ENCODE measurements at regions not wholly inside any gene's neighbourhood (a gene's known extent, or its start where the extent isn't known, plus 50 kb on each side); places are given as distances from the start of the nearest gene placed in this dataset.
"Not testable (repeated sequence)": the region's sequence is repeated elsewhere in the genome, so short reads cannot be mapped to it uniquely, and the experiment has no call there.

GRCh38 chr14:40365305-40365704 is 933.1 kb upstream of the FBXO33 start:
- Histone ChIP-seq H3K36me3 (ENCODE audit: low read depth, low read length) (no peaks in the 10 kb centered on the region), H3F3A (ENCODE audit: low read length, unreplicated experiment) (no peaks in the 10 kb centered on the region), H3K9me2 (replicated peaks; ENCODE audit: low read length) (no peaks in the 10 kb centered on the region), H3K79me2 (ENCODE audit: low read length) (no peaks in the 10 kb centered on the region), H3K27me3 (ENCODE audit: low read length) (no peaks in the 10 kb centered on the region), H3K4me3 (ENCODE audit: low read length) (no peak overlapping the region), H3K4me1 (ENCODE audit: insufficient read depth, low read length) (peaks cover 23% of the 10 kb centered on the region), H3K27ac (ENCODE audit: low read length) (no peak overlapping the region), H3K9me3 (ENCODE audit: low read length) (no peaks in the 10 kb centered on the region), H4K20me1 (ENCODE audit: low read length) (no peaks in the 10 kb centered on the region), H3K4me2 (ENCODE audit: low read length) (no peak overlapping the region), H2AFZ (ENCODE audit: low read length) (no peak overlapping the region), H3K9ac (ENCODE audit: low read length) (no peak overlapping the region)
- TF ChIP-seq EZH2phosphoT487 (IDR thresholded peaks at IDR 0.05; ENCODE audit: borderline replicate concordance, low read length), result no peak
- TF ChIP-seq, protein P1, sequence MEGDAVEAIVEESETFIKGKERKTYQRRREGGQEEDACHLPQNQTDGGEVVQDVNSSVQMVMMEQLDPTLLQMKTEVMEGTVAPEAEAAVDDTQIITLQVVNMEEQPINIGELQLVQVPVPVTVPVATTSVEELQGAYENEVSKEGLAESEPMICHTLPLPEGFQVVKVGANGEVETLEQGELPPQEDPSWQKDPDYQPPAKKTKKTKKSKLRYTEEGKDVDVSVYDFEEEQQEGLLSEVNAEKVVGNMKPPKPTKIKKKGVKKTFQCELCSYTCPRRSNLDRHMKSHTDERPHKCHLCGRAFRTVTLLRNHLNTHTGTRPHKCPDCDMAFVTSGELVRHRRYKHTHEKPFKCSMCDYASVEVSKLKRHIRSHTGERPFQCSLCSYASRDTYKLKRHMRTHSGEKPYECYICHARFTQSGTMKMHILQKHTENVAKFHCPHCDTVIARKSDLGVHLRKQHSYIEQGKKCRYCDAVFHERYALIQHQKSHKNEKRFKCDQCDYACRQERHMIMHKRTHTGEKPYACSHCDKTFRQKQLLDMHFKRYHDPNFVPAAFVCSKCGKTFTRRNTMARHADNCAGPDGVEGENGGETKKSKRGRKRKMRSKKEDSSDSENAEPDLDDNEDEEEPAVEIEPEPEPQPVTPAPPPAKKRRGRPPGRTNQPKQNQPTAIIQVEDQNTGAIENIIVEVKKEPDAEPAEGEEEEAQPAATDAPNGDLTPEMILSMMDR (conservative IDR thresholded peaks at IDR 0.05; ENCODE audit: low read depth, low read length), result no peak
- TF ChIP-seq EZH2 (IDR thresholded peaks at IDR 0.05; ENCODE audit: low read length, unreplicated experiment), result no peak
- no TSS peak for BruUV-seq (replicated peaks)
- DNase-seq (no peak), ATAC-seq (no peak)
- intact Hi-C loops (cut with micrococcal nuclease), result loop anchor here (5.0 kb wide), 1 partner anchor 143 kb away; no protein-coding TSS in a partner anchor
- CTCF ChIA-PET, result no interaction called here
- POLR2A ChIA-PET (ENCODE audit: unreplicated experiment), result no interaction called here

DNA sequence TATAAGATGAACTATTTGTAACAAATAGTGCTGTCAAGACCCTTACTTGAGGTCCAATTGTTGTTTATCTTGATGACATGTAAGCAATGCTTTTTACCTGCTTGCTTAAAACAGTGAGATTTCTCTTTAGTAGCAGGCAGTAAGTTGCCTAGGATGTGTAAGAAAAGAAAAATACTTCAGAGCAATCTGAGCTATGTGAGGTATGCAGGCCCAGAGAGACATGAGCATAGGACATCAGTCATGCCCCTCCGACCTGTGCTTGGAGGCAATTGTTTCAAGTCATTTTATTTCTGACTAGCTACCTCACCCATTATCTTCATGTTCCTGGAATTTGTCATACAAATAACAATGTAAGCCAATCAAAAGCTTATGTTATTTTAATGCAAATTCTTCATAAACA is 930.6 kb upstream of the FBXO33 start:
- Histone ChIP-seq H2AFZ (ENCODE audit: low read length) (no peak overlapping the region), H4K20me1 (ENCODE audit: low read length) (no peaks in the 10 kb centered on the region), H3K27me3 (ENCODE audit: low read length) (no peaks in the 10 kb centered on the region), H3K4me1 (ENCODE audit: insufficient read depth, low read length) (peaks cover 9% of the 10 kb centered on the region), H3F3A (ENCODE audit: low read length, unreplicated experiment) (no peaks in the 10 kb centered on the region), H3K4me3 (ENCODE audit: low read length) (no peak overlapping the region), H3K36me3 (ENCODE audit: low read depth, low read length) (no peaks in the 10 kb centered on the region), H3K9me2 (replicated peaks; ENCODE audit: low read length) (no peaks in the 10 kb centered on the region), H3K79me2 (ENCODE audit: low read length) (no peaks in the 10 kb centered on the region), H3K4me2 (ENCODE audit: low read length) (no peak overlapping the region), H3K27ac (ENCODE audit: low read length) (no peak overlapping the region), H3K9ac (ENCODE audit: low read length) (no peak overlapping the region), H3K9me3 (ENCODE audit: low read length) (no peaks in the 10 kb centered on the region)
- BruUV-seq (replicated peaks), result no TSS peak
- ATAC-seq (no peak), DNase-seq (no peak)
- intact Hi-C loops (cut with micrococcal nuclease), result no loop called here
- ChIA-PET CTCF (no interaction called here), POLR2A (ENCODE audit: unreplicated experiment) (no interaction called here)
- TF ChIP-seq, protein P1 (conservative IDR thresholded peaks at IDR 0.05; ENCODE audit: low read depth, low read length), result no peak
- no peak for TF ChIP-seq EZH2phosphoT487 (IDR thresholded peaks at IDR 0.05; ENCODE audit: borderline replicate concordance, low read length)
- no peak for TF ChIP-seq EZH2 (IDR thresholded peaks at IDR 0.05; ENCODE audit: low read length, unreplicated experiment)

- Histone ChIP-seq H4K20me1 (ENCODE audit: low read length) (no peaks in the 10 kb centered on the region), H3K9me3 (ENCODE audit: low read length) (no peaks in the 10 kb centered on the region), H2AFZ (ENCODE audit: low read length) (no peak overlapping the region), H3K36me3 (ENCODE audit: low read depth, low read length) (no peaks in the 10 kb centered on the region), H3K27ac (ENCODE audit: low read length) (no peak overlapping the region), H3K4me3 (ENCODE audit: low read length) (no peak overlapping the region), H3K9ac (ENCODE audit: low read length) (no peak overlapping the region), H3K4me1 (ENCODE audit: insufficient read depth, low read length) (no peaks in the 10 kb centered on the region), H3K4me2 (ENCODE audit: low read length) (no peak overlapping the region), H3K79me2 (ENCODE audit: low read length) (no peaks in the 10 kb centered on the region), H3F3A (ENCODE audit: low read length, unreplicated experiment) (no peaks in the 10 kb centered on the region), H3K9me2 (replicated peaks; ENCODE audit: low read length) (0 out of 2 replicates have a peak, but pooled peaks cover 3% of the 10 kb centered on the region), H3K27me3 (ENCODE audit: low read length) (no peaks in the 10 kb centered on the region)
- no TSS peak for BruUV-seq (replicated peaks)
- TF ChIP-seq EZH2 (IDR thresholded peaks at IDR 0.05; ENCODE audit: low read length, unreplicated experiment), result no peak
- TF ChIP-seq, protein P1 (conservative IDR thresholded peaks at IDR 0.05; ENCODE audit: low read depth, low read length), result no peak
- no peak for TF ChIP-seq EZH2phosphoT487 (IDR thresholded peaks at IDR 0.05; ENCODE audit: borderline replicate concordance, low read length)
- DNase-seq (no peak), ATAC-seq (no peak)
- intact Hi-C loops (cut with micrococcal nuclease), result no loop called here
- CTCF ChIA-PET, result no interaction called here
- POLR2A ChIA-PET (ENCODE audit: unreplicated experiment), result no interaction called here
Measured at GRCh38 chr14:40354754-40355153, 922.5 kb upstream of the FBXO33 start.

- H3K36me3 ChIP-seq (ENCODE audit: low read depth, low read length); DNase-seq; H3K27me3 ChIP-seq (ENCODE audit: low read length); H3K79me2 ChIP-seq (ENCODE audit: low read length); H3K4me2 ChIP-seq (ENCODE audit: low read length); ATAC-seq; H3K9ac ChIP-seq (ENCODE audit: low read length); POLR2A ChIA-PET (ENCODE audit: unreplicated experiment); H3K9me2 ChIP-seq (replicated peaks; ENCODE audit: low read length); H2AFZ ChIP-seq (ENCODE audit: low read length); CTCF ChIA-PET; H3K4me3 ChIP-seq (ENCODE audit: low read length); H3K4me1 ChIP-seq (ENCODE audit: insufficient read depth, low read length); BruUV-seq (replicated peaks); intact Hi-C loops (cut with micrococcal nuclease); H3K27ac ChIP-seq (ENCODE audit: low read length); H3F3A ChIP-seq (ENCODE audit: low read length, unreplicated experiment); H3K9me3 ChIP-seq (ENCODE audit: low read length); H4K20me1 ChIP-seq (ENCODE audit: low read length): not testable (repeated sequence)
Measured at GRCh38 chr14:40348104-40348503, 915.9 kb upstream of the FBXO33 start.
